ENCODE measurements at regions not wholly inside any gene's neighbourhood (a gene's known extent, or its start where the extent isn't known, plus 50 kb on each side); places are given as distances from the start of the nearest gene placed in this dataset.

GRCh38 chr18:46426679-46427047 lies 230.4 kb downstream of the LOXHD1 start:
- ChIA-PET POLR2A (no interaction called here), CTCF (no interaction called here)
- TF ChIP-seq, protein P1, sequence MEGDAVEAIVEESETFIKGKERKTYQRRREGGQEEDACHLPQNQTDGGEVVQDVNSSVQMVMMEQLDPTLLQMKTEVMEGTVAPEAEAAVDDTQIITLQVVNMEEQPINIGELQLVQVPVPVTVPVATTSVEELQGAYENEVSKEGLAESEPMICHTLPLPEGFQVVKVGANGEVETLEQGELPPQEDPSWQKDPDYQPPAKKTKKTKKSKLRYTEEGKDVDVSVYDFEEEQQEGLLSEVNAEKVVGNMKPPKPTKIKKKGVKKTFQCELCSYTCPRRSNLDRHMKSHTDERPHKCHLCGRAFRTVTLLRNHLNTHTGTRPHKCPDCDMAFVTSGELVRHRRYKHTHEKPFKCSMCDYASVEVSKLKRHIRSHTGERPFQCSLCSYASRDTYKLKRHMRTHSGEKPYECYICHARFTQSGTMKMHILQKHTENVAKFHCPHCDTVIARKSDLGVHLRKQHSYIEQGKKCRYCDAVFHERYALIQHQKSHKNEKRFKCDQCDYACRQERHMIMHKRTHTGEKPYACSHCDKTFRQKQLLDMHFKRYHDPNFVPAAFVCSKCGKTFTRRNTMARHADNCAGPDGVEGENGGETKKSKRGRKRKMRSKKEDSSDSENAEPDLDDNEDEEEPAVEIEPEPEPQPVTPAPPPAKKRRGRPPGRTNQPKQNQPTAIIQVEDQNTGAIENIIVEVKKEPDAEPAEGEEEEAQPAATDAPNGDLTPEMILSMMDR (IDR thresholded peaks at IDR 0.05; ENCODE audit: insufficient read depth, low read length, missing control alignments): no peak
- no peak overlapping the region for H3K4me3 ChIP-seq (ENCODE audit: low read depth, low read length)
- DNase-seq (ENCODE audit: low read depth, low spot score): no peak
